Muscle of back (tissue), 3 donors: ENCODE measurements at regions not wholly inside any gene's neighbourhood (a gene's known extent, or its start where the extent isn't known, plus 50 kb on each side); places are given as distances from the start of the nearest gene placed in this dataset.
"Not testable (repeated sequence)": the region's sequence is repeated elsewhere in the genome, so short reads cannot be mapped to it uniquely, and the experiment has no call there.

Source experiments
- DNase-seq, 3 donors: peaks; one replicate each; pipeline versions ENCODE4 v3.0.0 to v3.0.0-alpha.2; 2013

- DNase-seq = no peak
Measured at GRCh38 chr9:30507166-30507565, 1877.3 kb upstream of the ACO1 start.

- DNase-seq = no peak
Measured at GRCh38 chr9:30511666-30512065, 1872.8 kb upstream of the ACO1 start.

- DNase-seq = no peak
Measured at GRCh38 chr9:30519166-30519565, 1865.3 kb upstream of the ACO1 start.

DNA sequence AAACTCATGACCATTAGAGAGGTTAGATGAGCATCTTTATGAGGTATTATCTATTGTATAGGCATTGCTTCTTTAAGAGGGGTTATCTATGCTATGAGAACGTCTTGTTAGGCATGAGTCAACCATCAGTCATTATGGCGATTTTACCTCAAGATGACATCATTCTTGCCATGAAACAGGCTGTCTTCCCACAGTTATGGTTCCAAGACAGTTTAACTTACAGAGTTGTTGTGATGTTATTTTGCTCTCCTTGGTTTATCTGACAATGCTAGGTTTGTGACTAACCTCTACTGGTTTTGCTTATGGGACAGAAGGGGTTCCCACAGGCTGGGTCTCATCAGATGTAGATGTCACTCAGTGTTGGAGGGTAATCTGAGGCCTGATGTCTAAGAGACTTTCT, 1864.7 kb upstream of the ACO1 start:
- DNase-seq = no peak

DNA sequence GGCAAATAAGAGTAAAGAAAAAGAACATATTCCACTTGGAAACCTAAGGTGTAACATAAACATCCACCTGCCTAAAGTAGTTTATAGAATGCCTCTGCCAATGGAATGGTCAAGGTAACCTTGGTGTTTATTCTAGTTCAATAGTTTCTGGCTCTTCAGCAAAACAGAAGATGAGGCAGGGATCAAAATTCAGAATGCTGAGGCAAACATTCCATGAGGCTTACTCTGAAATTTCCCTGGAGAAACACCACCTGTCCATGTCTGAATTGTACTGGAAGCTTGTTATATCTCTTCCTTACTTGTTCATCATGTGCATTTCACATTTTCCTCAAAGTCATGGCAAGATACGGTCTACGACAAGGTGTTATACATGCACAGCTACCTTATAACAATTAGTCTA, 1862.4 kb upstream of the ACO1 start:
- peak; percentile 14 to 44 (median 33) for DNase-seq

GRCh38 chr9:30522486-30522885, 1862.0 kb upstream of the ACO1 start:
- peak; percentile 60 to 72 (median 61) for DNase-seq

GRCh38 chr9:30524311-30524710, 1860.1 kb upstream of the ACO1 start:
- no peak for DNase-seq

DNA sequence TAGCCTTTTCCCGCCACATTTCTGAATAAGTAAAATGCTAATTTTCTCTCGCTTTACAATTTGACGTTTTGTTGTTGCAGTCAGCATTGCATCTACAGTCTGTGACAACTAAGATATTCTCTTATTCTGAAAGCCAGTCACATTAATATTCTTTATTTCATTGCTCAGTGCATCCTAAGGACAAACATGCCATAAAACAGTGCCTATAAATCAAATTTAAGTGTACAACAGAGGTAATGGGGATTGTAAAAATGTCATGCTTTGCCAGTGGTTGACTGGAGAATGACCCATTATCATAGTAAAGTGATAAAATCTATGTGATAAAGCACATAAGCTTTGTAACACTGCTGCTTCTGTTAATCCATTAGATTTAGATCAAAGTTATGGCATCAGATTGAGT, 1850.0 kb upstream of the ACO1 start:
- DNase-seq = no peak

- DNase-seq = no peak
Measured at GRCh38 chr9:30534896-30535295, 1849.5 kb upstream of the ACO1 start.

DNA sequence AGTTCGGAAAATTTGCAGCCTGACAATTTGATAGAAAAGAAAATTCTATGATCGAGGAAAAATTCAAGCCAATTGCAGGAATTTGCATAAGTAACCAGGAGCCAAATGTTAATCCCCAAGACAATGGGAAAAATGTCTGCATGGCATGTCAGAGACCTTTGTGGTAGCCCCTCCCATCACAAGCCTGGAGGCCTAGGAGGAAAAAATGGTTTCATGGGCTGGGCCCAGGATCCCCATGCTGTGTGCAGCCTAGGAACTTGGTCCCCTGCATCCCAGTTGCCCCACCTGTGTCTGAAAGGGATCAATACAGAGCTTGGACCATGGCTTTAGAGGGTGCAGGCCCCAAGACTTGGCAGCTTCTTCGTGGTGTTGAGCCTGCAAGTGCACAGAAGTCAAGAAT, 1847.9 kb upstream of the ACO1 start:
- no peak for DNase-seq

DNA sequence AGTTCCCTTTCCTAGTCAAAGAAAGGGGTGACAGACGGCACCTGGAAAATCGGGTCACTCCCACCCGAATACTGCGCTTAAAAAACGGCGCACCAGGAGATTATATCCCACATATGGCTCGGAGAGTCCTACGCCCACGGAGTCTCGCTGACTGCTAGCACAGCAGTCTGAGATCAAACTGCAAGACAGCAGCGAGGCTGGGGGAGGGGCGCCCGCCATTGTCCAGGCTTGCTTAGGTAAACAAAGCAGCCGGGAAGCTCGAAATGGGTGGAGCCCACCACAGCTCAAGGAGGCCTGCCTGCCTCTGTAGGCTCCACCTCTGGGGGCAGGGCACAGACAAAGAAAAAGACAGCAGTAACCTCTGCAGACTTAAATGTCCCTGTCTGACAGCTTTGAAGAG, 1844.7 kb upstream of the ACO1 start:
- not testable (repeated sequence) for DNase-seq

DNA sequence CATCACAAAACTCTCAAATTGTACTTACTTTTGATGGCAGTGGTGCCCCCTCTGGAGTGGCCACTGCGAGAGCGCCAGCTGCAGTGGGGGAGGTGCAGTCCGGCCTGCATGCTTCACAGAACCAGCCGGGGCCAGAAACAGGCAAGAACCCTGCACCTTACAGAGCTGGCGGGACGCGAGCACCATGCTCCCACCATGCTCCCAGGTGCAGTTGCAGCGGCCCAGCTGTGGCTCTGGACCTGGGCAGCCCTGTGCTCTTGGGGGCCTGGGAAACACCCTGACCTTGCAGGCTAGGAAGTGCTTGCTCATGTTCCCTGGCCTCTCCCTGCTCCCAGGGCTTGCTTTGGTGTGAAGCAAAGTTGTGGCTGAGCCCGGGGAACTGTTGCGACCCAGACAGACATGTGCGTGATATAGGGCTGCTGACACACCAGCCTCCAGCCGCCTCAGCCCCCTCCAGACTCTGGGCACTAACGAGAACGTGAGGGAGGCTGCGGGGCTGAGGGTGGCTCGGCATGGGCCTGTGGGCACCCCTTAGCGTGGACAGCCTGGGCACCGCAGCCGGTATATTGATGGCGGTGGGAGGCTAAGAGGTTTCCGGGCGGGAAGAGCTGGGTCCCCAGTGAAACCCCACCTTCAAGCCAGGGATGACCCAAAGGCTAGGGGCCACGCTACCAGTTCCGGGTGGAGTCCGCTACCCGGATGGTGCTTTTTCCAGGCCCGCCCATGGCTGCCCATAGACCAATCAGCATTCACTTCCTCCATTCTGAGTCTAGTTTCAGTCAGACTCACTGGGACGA, 1809.9 kb upstream of the ACO1 start:
- DNase-seq = no peak

GRCh38 chr9:30575218-30575617, 1809.2 kb upstream of the ACO1 start:
- no peak for DNase-seq

DNA sequence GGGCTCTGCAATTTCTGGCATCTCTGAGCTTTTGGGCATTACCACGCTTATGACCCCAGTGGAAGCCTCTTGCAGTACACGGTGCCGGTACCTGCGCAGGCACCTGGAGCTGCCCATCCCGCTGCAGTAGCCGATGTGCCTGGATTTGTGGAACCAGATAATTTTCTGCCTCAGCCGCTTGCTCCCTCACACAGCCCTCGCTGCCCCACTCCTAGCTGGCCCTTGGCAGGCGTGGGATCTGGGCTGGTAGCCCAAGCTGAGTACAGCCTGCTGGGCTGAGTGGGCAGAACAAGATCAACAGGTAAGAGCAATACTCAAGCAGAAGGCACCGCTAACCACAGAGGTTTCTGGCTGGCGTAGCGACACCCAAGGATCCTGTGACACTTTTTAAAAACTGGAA, 1808.8 kb upstream of the ACO1 start:
- no peak for DNase-seq

- DNase-seq = no peak
Measured at GRCh38 chr9:30579810-30580209, 1804.6 kb upstream of the ACO1 start.

DNA sequence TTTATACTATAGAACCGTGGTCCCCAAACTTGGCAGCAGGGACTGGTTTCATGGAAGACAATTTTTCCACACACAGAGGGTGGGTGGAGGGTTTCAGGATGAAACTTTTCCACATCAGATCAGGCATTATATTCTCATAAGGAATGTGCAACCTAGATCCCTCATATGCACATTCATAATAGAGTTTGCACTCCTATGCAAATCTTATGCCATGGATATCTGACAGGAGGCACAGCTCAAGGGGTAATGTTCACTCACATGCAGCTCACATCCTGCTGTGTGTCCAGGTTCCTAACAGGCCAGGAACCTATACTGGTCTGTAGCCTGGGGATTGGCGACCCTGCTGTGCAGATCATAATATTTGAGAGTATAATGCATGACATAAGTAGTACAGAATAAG, 1802.2 kb upstream of the ACO1 start:
- DNase-seq = no peak

GRCh38 chr9:30584559-30584958, 1799.9 kb upstream of the ACO1 start:
- no peak for DNase-seq

GRCh38 chr9:30591461-30591860, 1793.0 kb upstream of the ACO1 start:
- DNase-seq = peak; percentile 8 to 18 (median 11)

- DNase-seq = no peak
Measured at GRCh38 chr9:30597608-30598007, 1786.8 kb upstream of the ACO1 start.

DNA sequence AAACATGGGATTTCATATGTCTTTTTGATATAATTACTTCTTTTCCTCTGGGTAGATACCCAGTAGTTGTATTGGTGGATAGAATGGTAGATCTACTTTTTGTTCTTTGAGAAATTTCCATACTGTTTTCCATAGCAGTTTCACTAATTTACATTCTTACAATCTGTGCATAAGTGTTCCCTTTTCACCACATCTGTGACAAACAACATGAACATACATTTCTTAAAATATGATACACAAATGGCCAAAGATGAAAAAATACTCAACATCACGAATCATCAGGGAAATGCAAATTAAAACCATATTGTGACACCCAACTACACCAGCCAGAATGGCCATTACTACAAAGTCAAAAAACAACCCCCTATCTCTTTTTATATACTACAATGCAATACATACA, 1778.5 kb upstream of the ACO1 start:
- DNase-seq = no peak

GRCh38 chr9:30609713-30610112, 1774.7 kb upstream of the ACO1 start:
- DNase-seq = no peak

- DNase-seq = not testable (repeated sequence)
Measured at GRCh38 chr9:30616782-30617181, 1767.7 kb upstream of the ACO1 start.

DNA sequence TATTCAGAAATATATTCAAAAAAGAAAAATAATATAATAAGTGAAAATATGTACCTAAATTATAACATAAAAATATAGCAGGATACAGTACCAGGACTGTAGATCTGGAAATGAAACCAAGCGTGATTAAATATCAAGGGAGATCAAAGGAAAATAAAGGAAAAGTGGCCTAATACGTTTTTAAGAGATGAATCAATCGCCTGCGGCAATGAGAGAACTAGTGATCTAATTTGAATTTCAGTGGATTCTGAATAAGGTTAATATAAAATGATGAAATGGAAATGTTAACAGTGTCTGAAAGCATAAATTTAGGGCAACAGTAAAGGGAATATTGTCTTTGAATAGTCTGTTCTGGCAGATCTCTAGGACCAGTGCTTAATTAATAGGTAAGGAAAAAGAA, 1761.9 kb upstream of the ACO1 start:
- DNase-seq = no peak

DNA sequence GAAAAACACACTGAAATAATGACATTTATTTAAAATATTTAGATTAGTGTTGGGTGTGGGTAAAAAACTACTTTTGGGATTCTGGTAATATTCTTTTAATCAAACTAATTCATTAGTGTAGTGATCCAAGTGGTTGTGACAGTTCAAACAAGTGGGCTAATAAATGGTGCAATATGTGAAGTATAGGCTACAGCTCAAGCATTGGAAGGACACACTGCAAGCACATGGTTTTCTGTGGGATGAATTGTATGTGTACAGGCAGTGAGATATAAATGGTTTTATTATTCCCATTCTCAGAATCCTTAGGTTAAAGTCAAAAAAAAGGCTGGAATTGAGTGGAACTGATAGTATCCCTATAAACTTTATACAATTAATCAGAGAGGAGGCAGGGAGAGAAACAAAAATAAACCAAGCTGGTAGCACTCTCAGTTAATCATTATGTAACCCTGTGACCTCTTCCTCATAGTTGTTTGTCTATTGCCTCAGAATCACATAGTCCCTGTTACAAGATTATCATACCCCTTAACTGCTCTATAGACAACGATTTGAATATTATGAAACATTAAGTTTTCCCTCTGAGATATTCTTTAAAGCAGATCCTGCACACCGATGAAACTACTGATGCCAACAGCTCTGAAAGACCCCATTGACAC, 1755.4 kb upstream of the ACO1 start:
- DNase-seq = no peak
